H1 (cell line): ENCODE measurements at regions not wholly inside any gene's neighbourhood (a gene's known extent, or its start where the extent isn't known, plus 50 kb on each side); places are given as distances from the start of the nearest gene placed in this dataset.

Experiments
- CTCF ChIA-PET: fragments of 300-600 bp; sonication (Branson Sonifier 250); formaldehyde crosslinking; loops from one replicate; lab custom pipeline; 2021; ENCODE audit not compliant: partially characterized antibody; lab: Charles Lee
- POLR2A ChIA-PET: fragments of 300-600 bp; sonication (Branson Sonifier 250); formaldehyde crosslinking; loops from one replicate; lab custom pipeline; 2021; ENCODE audit warnings: inconsistent platforms; ENCODE audit not compliant: partially characterized antibody; lab: Charles Lee
- DNase-seq, 2 experiments: peaks; one replicate each; pipeline versions ENCODE4 v3.0.0 to v3.0.0-alpha.2; 2010 to 2022; ENCODE audit warnings: low spot score in 2 of 2, low read depth in 1 of 2, mixed read lengths in 1 of 2
- FAIRE-seq: peaks from 2 replicates; lab custom pipeline; 2011; peaks lifted over from hg19 to GRCh38; lab: Jason Lieb, UNC
- H2AFZ ChIP-seq: 2 replicates; pipeline ENCODE4 v1.8.1; 2012; ENCODE audit warnings: low read length, inconsistent platforms
- H2AK5ac ChIP-seq: 2 replicates; pipeline ENCODE4 v1.6.1; 2013; ENCODE audit warnings: low read depth, low read length
- H2BK120ac ChIP-seq: replicated peaks from 2 replicates; pipeline ENCODE3; 2013; ENCODE audit warnings: low read depth, low read length, inconsistent platforms
- H2BK12ac ChIP-seq: 2 replicates; pipeline ENCODE4 v1.6.1; 2013; ENCODE audit warnings: low read depth, low read length
- H2BK15ac ChIP-seq: 2 replicates; pipeline ENCODE4 v1.6.1; 2013; ENCODE audit warnings: low read length
- H2BK20ac ChIP-seq: 2 replicates; pipeline ENCODE4 v1.6.1; 2013; ENCODE audit warnings: low read length
- H2BK5ac ChIP-seq: 2 replicates; pipeline ENCODE4 v1.6.1; 2013; ENCODE audit warnings: low read depth, low read length
- H3K14ac ChIP-seq: 2 replicates; pipeline ENCODE4 v1.6.1; 2013; ENCODE audit warnings: inconsistent platforms; ENCODE audit not compliant: insufficient read length
- H3K18ac ChIP-seq: 2 replicates; pipeline ENCODE4 v1.6.1; 2013; ENCODE audit warnings: low read length; ENCODE audit errors: extremely low read depth
- H3K23ac ChIP-seq: 2 replicates; pipeline ENCODE4 v1.6.1; 2013; ENCODE audit warnings: inconsistent platforms; ENCODE audit not compliant: insufficient read length
- H3K23me2 ChIP-seq: 2 replicates; pipeline ENCODE4 v1.6.1; 2013; ENCODE audit warnings: low read depth, low read length
- H3K27ac ChIP-seq: 2 replicates; pipeline ENCODE4 v1.6.1; 2011; ENCODE audit warnings: low read depth, low read length, inconsistent platforms
- H3K27me3 ChIP-seq, 4 experiments: replicated peaks in 1 of 4; 1 replicate in 1 of 4; 2 replicates in 3 of 4; pipeline versions ENCODE4 v1.6.1 to v1.8.1; 2011 to 2013; ENCODE audit warnings: low read length in 3 of 4, mild to moderate bottlenecking in 3 of 4, inconsistent platforms in 2 of 4, mixed read lengths in 2 of 4, moderate library complexity in 1 of 4; ENCODE audit not compliant: control insufficient read depth in 3 of 4, insufficient read depth in 3 of 4; ENCODE audit errors: extremely low read depth in 1 of 4
- H3K36me3 ChIP-seq, 4 experiments: 2 replicates each; pipeline versions ENCODE4 v1.6.1 to v1.8.1; 2011 to 2013; ENCODE audit warnings: mild to moderate bottlenecking in 4 of 4, low read length in 3 of 4, moderate library complexity in 2 of 4, control low read depth in 1 of 4, inconsistent platforms in 1 of 4; ENCODE audit not compliant: insufficient read depth in 4 of 4, control insufficient read depth in 2 of 4
- H3K4ac ChIP-seq: replicated peaks from 2 replicates; pipeline ENCODE3; 2013; ENCODE audit warnings: low read length, low read depth, mixed read lengths, inconsistent platforms; ENCODE audit not compliant: insufficient read length
- H3K4me1 ChIP-seq, 4 experiments: replicated peaks in 1 of 4; 1 replicate in 1 of 4; 2 replicates in 3 of 4; pipeline versions ENCODE4 v1.6.1 to v1.8.1; 2011 to 2013; ENCODE audit warnings: low read length in 3 of 4, inconsistent platforms in 2 of 4, mixed read lengths in 1 of 4; ENCODE audit not compliant: insufficient read depth in 4 of 4, control insufficient read depth in 3 of 4
- H3K4me2 ChIP-seq, 2 experiments: 2 replicates each; pipeline versions ENCODE4 v1.6.1 to v1.8.1; 2011 to 2013; ENCODE audit warnings: low read depth in 2 of 2, low read length in 2 of 2, control low read depth in 1 of 2, inconsistent platforms in 1 of 2, mild to moderate bottlenecking in 1 of 2; ENCODE audit not compliant: insufficient read depth in 1 of 2
- H3K4me3 ChIP-seq, 4 experiments: fragments of 200-600, 300-600 bp in 1 of 4; sonication (generic), shearing (Covaris generic), sonication (Bioruptor Twin) in 1 of 4; 2 replicates each; pipeline versions ENCODE4 v1.5.1 to v1.8.1; 2011 to 2016; ENCODE audit warnings: low read length in 4 of 4, low read depth in 3 of 4, control low read depth in 2 of 4, inconsistent platforms in 2 of 4, mild to moderate bottlenecking in 2 of 4, mixed read lengths in 1 of 4, moderate library complexity in 1 of 4; ENCODE audit not compliant: insufficient read depth in 2 of 4; ENCODE audit errors: extremely low read depth in 1 of 4
- H3K56ac ChIP-seq: replicated peaks from 2 replicates; pipeline ENCODE3; 2013; ENCODE audit warnings: low read depth, mild to moderate bottlenecking, mixed read lengths, low read length, inconsistent platforms; ENCODE audit not compliant: insufficient read length
- H3K79me1 ChIP-seq: 2 replicates; pipeline ENCODE4 v1.6.1; 2013; ENCODE audit warnings: low read depth, low read length, control low read depth
- H3K79me2 ChIP-seq, 2 experiments: 2 replicates each; pipeline versions ENCODE4 v1.6.1 to v1.8.1; 2012 to 2013; ENCODE audit warnings: low read length in 2 of 2, mild to moderate bottlenecking in 2 of 2, inconsistent platforms in 1 of 2; ENCODE audit not compliant: insufficient read depth in 2 of 2, control insufficient read depth in 1 of 2
- H3K9ac ChIP-seq, 4 experiments: replicated peaks in 1 of 4; 1 replicate in 1 of 4; 2 replicates in 3 of 4; pipeline versions ENCODE4 v1.6.1 to v1.8.1; 2011 to 2013; ENCODE audit warnings: low read depth in 3 of 4, low read length in 3 of 4, control low read depth in 2 of 4, mild to moderate bottlenecking in 2 of 4, moderate library complexity in 2 of 4, inconsistent platforms in 1 of 4; ENCODE audit errors: extremely low read depth in 1 of 4
- H3K9me3 ChIP-seq, 2 experiments: 2 replicates each; pipeline versions ENCODE4 v1.6.1 to v1.8.1; 2012 to 2013; ENCODE audit warnings: mild to moderate bottlenecking in 2 of 2, moderate library complexity in 2 of 2, control low read depth in 1 of 2, inconsistent platforms in 1 of 2, low read depth in 1 of 2, low read length in 1 of 2, mixed read lengths in 1 of 2; ENCODE audit not compliant: insufficient read depth in 2 of 2
- H4K20me1 ChIP-seq, 2 experiments: replicated peaks in 1 of 2; 2 replicates each; pipeline versions ENCODE3 to v1.8.1; 2011 to 2013; ENCODE audit warnings: inconsistent platforms in 2 of 2, low read length in 2 of 2, mild to moderate bottlenecking in 1 of 2; ENCODE audit not compliant: insufficient read depth in 2 of 2, control insufficient read depth in 1 of 2
- H4K5ac ChIP-seq: 2 replicates; pipeline ENCODE4 v1.6.1; 2013; ENCODE audit warnings: low read length, low read depth, mixed read lengths, inconsistent platforms; ENCODE audit not compliant: insufficient read length
- H4K8ac ChIP-seq: 2 replicates; pipeline ENCODE4 v1.8.0; 2013; ENCODE audit warnings: mild to moderate bottlenecking, moderate library complexity, low read length, inconsistent platforms; ENCODE audit not compliant: insufficient read depth; ENCODE audit errors: extremely low read depth
- H4K91ac ChIP-seq: replicated peaks from 2 replicates; pipeline ENCODE3; 2013; ENCODE audit warnings: low read length, mixed read lengths, inconsistent platforms; ENCODE audit not compliant: insufficient read length
- ATF2 ChIP-seq: IDR thresholded peaks from 2 replicates; pipeline ENCODE4 v1.6.1; 2012; ENCODE audit warnings: low read length, inconsistent platforms
- BACH1 ChIP-seq: IDR thresholded peaks from 2 replicates; pipeline ENCODE4 v1.6.1; 2012; ENCODE audit warnings: low read length, improper control_type of control experiment
- CREB1 ChIP-seq: IDR thresholded peaks from 2 replicates; pipeline ENCODE4 v1.6.1; 2012; ENCODE audit warnings: inconsistent platforms
- EP300 ChIP-seq, 2 experiments: IDR thresholded peaks; 1 replicate in 1 of 2; 2 replicates in 1 of 2; pipeline ENCODE4 v1.6.1; 2011 to 2012; ENCODE audit warnings: low read depth in 2 of 2, low read length in 2 of 2, mild to moderate bottlenecking in 2 of 2, borderline replicate concordance in 1 of 2, inconsistent platforms in 1 of 2, moderate library complexity in 1 of 2
- FOSL1 ChIP-seq: IDR thresholded peaks from 2 replicates; pipeline ENCODE4 v1.6.1; 2011; ENCODE audit warnings: mild to moderate bottlenecking, low read depth, low read length, moderate library complexity; ENCODE audit not compliant: insufficient read depth
- MAFK ChIP-seq: IDR thresholded peaks from 2 replicates; pipeline ENCODE4 v1.6.1; 2012; ENCODE audit warnings: low read depth, mild to moderate bottlenecking, improper control_type of control experiment, low read length
- PHF8 ChIP-seq: fragments of 200-600 bp; sonication (generic); conservative IDR thresholded peaks from 2 replicates; pipeline ENCODE4 v1.7.1; 2012; ENCODE audit warnings: low read depth, mild to moderate bottlenecking, inconsistent platforms, low read length, moderate library complexity
- POLR2AphosphoS5 ChIP-seq: IDR thresholded peaks from 2 replicates; pipeline ENCODE4 v1.6.1; 2011; ENCODE audit warnings: low read depth, low read length
- RFX5 ChIP-seq: IDR thresholded peaks from 2 replicates; pipeline ENCODE4 v1.6.1; 2011; ENCODE audit warnings: low read depth, low read length, improper control_type of control experiment, borderline replicate concordance
- SIX5 ChIP-seq: IDR thresholded peaks from 2 replicates; pipeline ENCODE4 v1.6.1; 2011; ENCODE audit warnings: mild to moderate bottlenecking, low read depth, low read length
- TAF7 ChIP-seq: optimal IDR thresholded peaks from 2 replicates; pipeline ENCODE3; 2011; ENCODE audit warnings: low read depth, mild to moderate bottlenecking, inconsistent platforms, low read length, moderate library complexity, borderline replicate concordance
- TBP ChIP-seq: IDR thresholded peaks from 2 replicates; pipeline ENCODE4 v1.6.1; 2011; ENCODE audit warnings: low read depth, low read length, improper control_type of control experiment
- TCF12 ChIP-seq: IDR thresholded peaks from 2 replicates; pipeline ENCODE4 v1.6.1; 2011; ENCODE audit warnings: low read depth, mild to moderate bottlenecking, low read length
- WGBS, 2 experiments: shearing (Covaris generic) in 1 of 2; methylation state at CpG; one replicate each; pipeline versions ENCODE4 v1.1.6 to v1.1.7; 2013 to 2015; ENCODE audit warnings: low lambda C conversion rate in 2 of 2, mixed read lengths in 2 of 2, inconsistent platforms in 1 of 2, low coverage in 1 of 2, missing lambda C conversion rate in 1 of 2; ENCODE audit not compliant: insufficient replicate concordance in 2 of 2, insufficient coverage in 1 of 2, insufficient read length in 1 of 2; ENCODE audit errors: extremely low coverage in 1 of 2, missing lambda C conversion rate in 1 of 2; 5-methylcytosine and 5-hydroxymethylcytosine counted together

DNA sequence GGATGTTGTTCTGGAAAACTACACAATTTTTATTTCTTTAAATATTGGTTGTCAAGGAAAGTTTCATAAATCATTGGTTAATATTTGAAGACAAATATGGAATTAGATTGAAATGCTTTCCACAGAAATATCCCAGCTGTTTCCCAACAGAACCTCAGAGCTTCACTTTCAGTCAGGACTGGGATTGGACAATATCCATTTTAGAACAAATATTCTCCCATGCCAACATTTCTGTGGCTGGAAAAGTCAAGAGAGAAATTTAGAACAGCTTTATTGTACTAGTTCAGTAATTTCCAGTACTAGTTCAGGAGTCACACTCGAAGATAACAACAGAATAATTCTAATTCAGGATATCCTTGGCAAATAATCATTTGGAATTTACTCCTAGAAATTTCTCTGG, 116.1 kb upstream of the TUT7 start:
- DNase-seq (no peak), FAIRE-seq (no peak)
- Histone ChIP-seq H3K36me3 (no peaks in the 10 kb centered on the region), H3K9me3 (no peaks in the 10 kb centered on the region), H4K91ac (no peak overlapping the region), H3K18ac (no peak overlapping the region), H2AK5ac (no peak overlapping the region), H3K27me3 (no peaks in the 10 kb centered on the region), H3K14ac (no peak overlapping the region), H3K23me2 (no peaks in the 10 kb centered on the region), H4K8ac (no peak overlapping the region), H3K4ac (no peak overlapping the region), H3K79me1 (no peaks in the 10 kb centered on the region), H2BK12ac (no peak overlapping the region), H2BK20ac (no peak overlapping the region), H2BK15ac (no peak overlapping the region), H3K79me2 (no peaks in the 10 kb centered on the region), H2BK120ac (no peak overlapping the region), H3K27ac (no peak overlapping the region), H3K56ac (no peak overlapping the region), H3K9ac (no peak overlapping the region), H3K4me2 (no peak overlapping the region), H4K20me1 (peaks cover 0 to 1% of the 10 kb centered on the region in 2 experiments), H2BK5ac (no peak overlapping the region), H4K5ac (no peak overlapping the region), H2AFZ (no peak overlapping the region), H3K4me1 (no peaks in the 10 kb centered on the region), H3K4me3 (no peak overlapping the region), H3K23ac (no peak overlapping the region)
- POLR2A ChIA-PET, result no interaction called here
- TF ChIP-seq BACH1, result no peak
- TF ChIP-seq POLR2AphosphoS5, result no peak
- TF ChIP-seq RFX5, result no peak
- no peak for TF ChIP-seq ATF2
- no peak for TF ChIP-seq TCF12
- no peak for TF ChIP-seq CREB1
- TF ChIP-seq MAFK, result no peak
- TF ChIP-seq TAF7, result no peak
- TF ChIP-seq SIX5, result no peak
- no peak for TF ChIP-seq PHF8
- no peak for TF ChIP-seq TBP
- no peak for TF ChIP-seq EP300 (IDR thresholded peaks at IDR 0.05; ENCODE audit: borderline replicate concordance in 1 of 2, low read depth in 2 of 2, low read length in 2 of 2)
- TF ChIP-seq FOSL1, result no peak
- CTCF ChIA-PET, result interaction anchor here (0.6 kb wide), 1 partner anchor 151 kb away, joined by 3 read pairs; no protein-coding TSS in a partner anchor
- WGBS, 2 experiments, result 90% methylated on average over 1 of the region's 1 CpG; no CpG with 5 or more reads in 1 of the 2 experiments
